Uterus (tissue), 2 donors: ENCODE measurements at regions not wholly inside any gene's neighbourhood (a gene's known extent, or its start where the extent isn't known, plus 50 kb on each side); places are given as distances from the start of the nearest gene placed in this dataset.

Source experiments
- CTCF ChIP-seq, 4 experiments: fragments of 200-600 bp in 2 of 4; fragments of 450-650 bp in 2 of 4; sonication (generic) in 2 of 4; IDR thresholded peaks; one replicate each; pipeline ENCODE4 v1.5.1; 2016 to 2019; ENCODE audit warnings: antibody characterized with exemption in 4 of 4, mild to moderate bottlenecking in 2 of 4, moderate library complexity in 1 of 4
- POLR2A ChIP-seq, 2 donors: fragments of 450-650 bp; IDR thresholded peaks; one replicate each; pipeline ENCODE4 v1.6.1; 2016; ENCODE audit warnings: antibody characterized with exemption in 2 of 2, mild to moderate bottlenecking in 1 of 2, moderate library complexity in 1 of 2

DNA sequence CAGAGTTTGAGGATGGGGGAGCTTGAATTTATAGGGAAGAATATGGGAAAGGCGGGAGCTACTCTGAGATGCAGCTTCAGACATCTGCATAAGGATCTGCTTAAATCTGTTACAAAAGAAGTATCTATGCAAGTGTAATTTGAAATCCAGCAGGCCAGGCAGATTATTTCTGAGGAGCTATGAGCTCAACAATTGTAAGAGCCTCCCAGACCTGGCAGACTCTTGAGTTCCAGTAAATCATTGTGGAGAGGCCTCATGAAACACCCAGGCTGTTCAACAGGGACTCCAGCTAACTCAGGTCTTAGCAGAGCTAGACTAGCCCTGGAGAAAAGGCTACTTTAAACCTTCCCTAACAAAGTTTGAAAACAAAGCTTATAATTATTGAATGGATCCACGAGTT, 647.5 kb upstream of the CHRM3 start:
- TF ChIP-seq CTCF (IDR thresholded peaks at IDR 0.05) (no peak), POLR2A (IDR thresholded peaks at IDR 0.05) (no peak)
